Chondrocyte (in vitro differentiated cells): ENCODE measurements at regions not wholly inside any gene's neighbourhood (a gene's known extent, or its start where the extent isn't known, plus 50 kb on each side); places are given as distances from the start of the nearest gene placed in this dataset.

Experiments
- DNase-seq: peaks from one replicate; pipeline ENCODE4 v3.0.0; 2021; ENCODE audit warnings: mixed read lengths, low spot score
- H3K27ac Mint-ChIP-seq: one replicate; pipeline ENCODE4 v1.8.0; 2021; ENCODE audit warnings: mild to moderate bottlenecking, moderate library complexity, mixed read lengths; ENCODE audit not compliant: unreplicated experiment
- H3K27me3 Mint-ChIP-seq: 2 replicates; pipeline ENCODE4 v1.8.0; 2021; ENCODE audit warnings: low read depth, mixed read lengths
- H3K36me3 Mint-ChIP-seq: 2 replicates; pipeline ENCODE4 v1.8.0; 2021; ENCODE audit warnings: low read depth, mixed read lengths
- H3K4me1 Mint-ChIP-seq: 2 replicates; pipeline ENCODE4 v1.8.0; 2021; ENCODE audit warnings: low read depth, mild to moderate bottlenecking, mixed read lengths
- H3K4me3 Mint-ChIP-seq: one replicate; pipeline ENCODE4 v1.8.0; 2021; ENCODE audit warnings: mild to moderate bottlenecking, moderate library complexity, mixed read lengths; ENCODE audit not compliant: unreplicated experiment
- H3K9me3 Mint-ChIP-seq: 2 replicates; pipeline ENCODE4 v1.8.0; 2021; ENCODE audit warnings: low read depth, mixed read lengths
- CTCF ChIP-seq: fragments of 200-600 bp; sonication (generic); IDR thresholded peaks from 2 replicates; pipeline ENCODE4 v1.5.0; 2021; ENCODE audit warnings: antibody characterized with exemption, mild to moderate bottlenecking, moderate library complexity

GRCh38 chr13:54912367-54912766, 1883.8 kb downstream of the OLFM4 start:
- no peak for TF ChIP-seq CTCF
- Mint-ChIP-seq H3K36me3 (no peaks in the 10 kb centered on the region), H3K9me3 (peaks cover 41% of the 10 kb centered on the region), H3K4me1 (no peaks in the 10 kb centered on the region), H3K27ac (no peak overlapping the region), H3K4me3 (no peak overlapping the region), H3K27me3 (no peaks in the 10 kb centered on the region)
- DNase-seq = no peak

DNA sequence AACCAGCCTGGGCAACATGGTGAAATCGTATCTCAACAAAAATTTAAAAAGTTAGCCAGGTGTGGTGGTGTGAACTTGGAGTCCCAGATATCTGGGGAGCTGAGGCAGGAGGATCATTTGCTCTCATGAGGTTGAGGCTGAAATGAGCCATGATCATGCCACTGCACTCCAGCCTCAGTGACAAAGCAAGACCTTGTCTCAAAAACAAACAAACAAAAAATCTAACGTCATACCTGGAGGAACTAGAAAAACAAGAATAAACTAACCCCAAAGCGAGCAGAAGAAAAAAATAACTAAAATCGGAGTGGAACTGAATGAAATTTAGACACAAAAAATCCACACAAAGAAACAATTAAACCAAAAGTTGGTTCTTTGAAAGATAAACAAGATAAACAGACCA, 1885.1 kb downstream of the OLFM4 start:
- Mint-ChIP-seq H3K36me3 (no peaks in the 10 kb centered on the region), H3K4me3 (no peak overlapping the region), H3K9me3 (peaks cover 39% of the 10 kb centered on the region), H3K27ac (no peak overlapping the region), H3K27me3 (no peaks in the 10 kb centered on the region), H3K4me1 (no peaks in the 10 kb centered on the region)
- DNase-seq = no peak
- TF ChIP-seq CTCF = no peak

DNA sequence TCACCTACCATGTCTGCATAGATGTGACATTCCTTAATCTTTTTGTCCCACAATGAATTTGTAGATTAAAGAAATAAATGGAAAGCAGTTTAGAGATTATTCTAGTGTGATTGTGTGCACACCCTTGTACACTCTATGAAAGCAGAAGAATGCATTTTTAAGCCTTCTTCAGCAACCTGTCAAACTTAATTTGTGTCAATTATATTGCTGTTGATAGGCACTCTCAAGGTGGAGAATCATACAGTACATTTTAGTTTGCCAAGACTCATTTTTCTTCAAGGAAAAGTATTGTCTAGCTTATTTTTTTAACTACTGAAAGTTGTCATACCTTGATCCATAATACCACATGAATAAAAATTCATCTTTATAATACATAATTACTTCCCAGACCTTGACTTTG, 1898.9 kb downstream of the OLFM4 start:
- no peaks in the 10 kb centered on the region for H3K27me3 Mint-ChIP-seq
- H3K4me3 Mint-ChIP-seq = no peak overlapping the region
- no peak for TF ChIP-seq CTCF
- peaks cover 5% of the 10 kb centered on the region for H3K9me3 Mint-ChIP-seq
- no peak overlapping the region for H3K27ac Mint-ChIP-seq
- H3K4me1 Mint-ChIP-seq = no peaks in the 10 kb centered on the region
- DNase-seq = no peak
- no peaks in the 10 kb centered on the region for H3K36me3 Mint-ChIP-seq

DNA sequence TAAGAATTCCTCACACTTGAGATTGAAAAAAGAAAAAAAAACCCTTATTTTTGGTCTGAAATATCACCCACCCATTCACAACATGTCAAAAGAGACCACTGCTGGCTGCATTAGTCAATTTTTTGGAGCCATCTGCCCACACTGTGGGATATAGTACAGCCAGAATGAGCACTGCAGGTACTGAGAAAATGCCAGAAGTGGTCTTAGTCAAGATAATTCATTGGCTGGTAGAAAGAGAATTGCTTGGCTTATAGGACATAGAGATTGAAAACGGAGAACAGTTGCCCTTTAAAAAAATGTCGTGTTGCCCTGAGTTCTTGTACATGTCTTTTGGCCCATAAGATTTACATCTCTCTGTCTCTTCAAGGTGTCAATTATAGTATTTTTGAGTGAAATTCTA, 1899.5 kb downstream of the OLFM4 start:
- no peak for TF ChIP-seq CTCF
- no peak for DNase-seq
- no peak overlapping the region for H3K4me3 Mint-ChIP-seq
- no peaks in the 10 kb centered on the region for H3K4me1 Mint-ChIP-seq
- peaks cover 5% of the 10 kb centered on the region for H3K9me3 Mint-ChIP-seq
- no peaks in the 10 kb centered on the region for H3K36me3 Mint-ChIP-seq
- no peaks in the 10 kb centered on the region for H3K27me3 Mint-ChIP-seq
- H3K27ac Mint-ChIP-seq = no peak overlapping the region

GRCh38 chr13:54934121-54934520, 1905.5 kb downstream of the OLFM4 start:
- TF ChIP-seq CTCF = no peak
- DNase-seq = no peak
- H3K4me1 Mint-ChIP-seq = no peaks in the 10 kb centered on the region
- H3K36me3 Mint-ChIP-seq = no peaks in the 10 kb centered on the region
- no peak overlapping the region for H3K27ac Mint-ChIP-seq
- H3K27me3 Mint-ChIP-seq = no peaks in the 10 kb centered on the region
- H3K4me3 Mint-ChIP-seq = no peak overlapping the region
- H3K9me3 Mint-ChIP-seq = peaks cover 6% of the 10 kb centered on the region
